ENCODE measurements at regions not wholly inside any gene's neighbourhood (a gene's known extent, or its start where the extent isn't known, plus 50 kb on each side); places are given as distances from the start of the nearest gene placed in this dataset.

DNA sequence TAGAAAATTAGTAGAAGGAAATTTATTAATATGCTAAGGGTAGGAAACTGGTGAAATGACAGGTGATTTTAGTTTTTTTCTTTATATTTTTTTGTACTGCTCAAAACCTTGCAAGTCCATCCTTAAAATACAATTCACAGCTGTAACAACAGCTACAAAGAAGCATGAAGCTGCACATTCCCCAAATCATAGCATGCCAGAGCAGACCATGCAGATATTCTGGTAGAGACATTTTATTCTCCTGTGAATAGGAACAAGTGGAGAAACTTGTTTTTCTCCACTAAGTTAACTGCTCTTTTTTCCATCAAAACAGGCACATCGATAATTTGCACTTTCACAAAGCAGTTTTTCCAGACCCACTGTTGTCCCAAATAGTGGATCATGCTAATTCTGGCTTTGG is 1125.7 kb downstream of the BRINP3 start:
- TF ChIP-seq EZH2 (IDR thresholded peaks at IDR 0.05) (no peak), POLR2AphosphoS5 (IDR thresholded peaks at IDR 0.05; ENCODE audit: borderline replicate concordance, low read depth, low read length) (no peak), FOXP2 (optimal IDR thresholded peaks at IDR 0.05; ENCODE audit: control extremely low read depth, extremely low read length, insufficient read depth) (no peak)

Measured in SK-N-MC (cell line).